ENCODE measurements at regions not wholly inside any gene's neighbourhood (a gene's known extent, or its start where the extent isn't known, plus 50 kb on each side); places are given as distances from the start of the nearest gene placed in this dataset.
"Not testable (repeated sequence)": the region's sequence is repeated elsewhere in the genome, so short reads cannot be mapped to it uniquely, and the experiment has no call there.

- DNase-seq (ENCODE audit: low spot score in 2 of 2) (no peak), FAIRE-seq (no peak)
Measured at GRCh38 chr3:18237251-18238005, 187.7 kb downstream of the SATB1 start.

DNA sequence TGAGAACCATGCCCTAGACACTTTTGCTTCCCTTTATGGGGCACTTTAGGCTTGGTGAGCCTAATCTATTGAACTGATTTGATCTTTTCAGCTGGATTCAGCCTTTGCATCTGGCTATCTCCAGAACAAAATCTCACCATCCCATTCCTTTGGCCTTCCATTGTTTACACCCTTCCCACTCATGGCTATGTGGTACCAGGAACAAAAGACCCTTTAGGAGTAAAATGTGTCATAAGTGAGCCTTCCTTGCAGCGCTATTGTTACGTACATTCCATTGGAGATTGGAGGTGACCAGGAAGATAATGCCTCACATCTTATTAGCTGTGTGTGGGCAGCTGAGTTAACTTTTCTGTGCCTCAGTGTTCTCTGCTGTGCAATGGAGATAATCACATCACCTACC lies 188.4 kb downstream of the SATB1 start:
- DNase-seq (ENCODE audit: low spot score in 2 of 2) (no peak), FAIRE-seq (no peak)

- no peak for FAIRE-seq
- no peak for DNase-seq (ENCODE audit: low spot score in 2 of 2)
Measured at GRCh38 chr3:18234717-18235335, 190.3 kb downstream of the SATB1 start.

- no peak for DNase-seq (ENCODE audit: low spot score in 2 of 2)
- FAIRE-seq: no peak
Measured at GRCh38 chr3:18233987-18234716, 191.0 kb downstream of the SATB1 start.

- FAIRE-seq (no peak), DNase-seq (ENCODE audit: low spot score in 2 of 2) (no peak)
Measured at GRCh38 chr3:18232317-18232716, 192.8 kb downstream of the SATB1 start.

- FAIRE-seq: no peak
- no peak for DNase-seq (ENCODE audit: low spot score in 2 of 2)
Measured at GRCh38 chr3:18228060-18228459, 197.1 kb downstream of the SATB1 start.

DNA sequence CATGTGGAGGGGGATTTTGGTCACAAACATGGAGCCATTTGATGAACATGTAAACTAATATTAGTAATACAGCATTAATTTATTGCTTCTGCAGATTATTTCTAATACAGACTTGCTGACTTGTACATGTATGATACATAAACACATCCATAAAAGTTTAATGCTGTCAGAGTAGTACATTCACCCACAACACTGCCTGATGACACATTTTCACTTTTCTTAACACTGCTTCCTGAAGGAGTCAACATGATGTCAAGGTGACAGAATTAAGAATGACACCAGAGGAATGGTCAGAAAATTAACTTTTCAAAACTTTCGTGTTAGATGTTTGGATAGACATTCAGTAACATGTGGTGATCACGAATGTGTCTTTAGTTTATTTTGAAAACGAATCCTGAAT lies 199.4 kb downstream of the SATB1 start:
- FAIRE-seq (no peak), DNase-seq (ENCODE audit: low spot score in 2 of 2) (no peak)

DNA sequence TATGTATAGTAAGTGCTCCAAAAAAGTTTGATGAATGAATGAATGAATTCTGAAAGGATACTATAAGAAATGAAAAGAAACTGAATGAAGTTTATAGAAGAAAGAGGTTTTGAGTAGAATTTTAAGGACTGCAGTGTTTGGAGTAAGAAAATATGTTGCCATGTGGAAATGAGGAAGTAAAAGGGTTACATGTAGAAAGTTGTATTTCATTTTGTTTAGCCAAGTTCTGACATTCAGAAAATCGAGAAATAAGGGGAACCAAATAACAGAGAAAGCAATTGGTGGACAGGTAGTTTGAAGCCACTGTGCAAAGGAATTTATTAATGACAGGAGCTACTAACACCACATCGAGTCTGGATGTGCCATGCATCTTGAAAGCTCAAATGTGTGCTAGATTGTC lies 200.7 kb downstream of the SATB1 start:
- FAIRE-seq: no peak
- DNase-seq (ENCODE audit: low spot score in 2 of 2): no peak

GRCh38 chr3:18223974-18224373 lies 201.2 kb downstream of the SATB1 start:
- DNase-seq (ENCODE audit: low spot score in 2 of 2) (no peak), FAIRE-seq (no peak)

DNA sequence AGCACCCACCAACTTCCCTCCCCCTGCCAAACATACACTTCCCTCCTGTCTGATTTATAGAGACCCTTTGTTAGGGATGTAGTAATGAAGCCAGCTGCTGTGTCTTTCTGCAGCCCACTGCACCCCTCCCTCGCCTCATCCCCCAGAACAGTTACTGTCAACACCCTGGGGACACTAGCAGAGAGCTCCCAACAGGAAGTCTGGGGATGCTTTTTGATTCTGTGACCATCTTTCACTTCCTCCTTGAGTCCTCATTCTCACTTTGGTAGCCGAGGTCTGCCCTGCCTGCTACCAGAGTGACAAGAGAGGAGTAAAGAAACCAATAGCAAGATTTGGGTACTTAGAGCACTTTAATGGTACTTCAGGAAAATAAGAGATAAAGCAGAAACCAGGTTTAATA lies 201.6 kb downstream of the SATB1 start:
- FAIRE-seq: no peak
- no peak for DNase-seq (ENCODE audit: low spot score in 2 of 2)

GRCh38 chr3:18222686-18223085 lies 202.5 kb downstream of the SATB1 start:
- DNase-seq (ENCODE audit: low spot score in 2 of 2): no peak
- no peak for FAIRE-seq

DNA sequence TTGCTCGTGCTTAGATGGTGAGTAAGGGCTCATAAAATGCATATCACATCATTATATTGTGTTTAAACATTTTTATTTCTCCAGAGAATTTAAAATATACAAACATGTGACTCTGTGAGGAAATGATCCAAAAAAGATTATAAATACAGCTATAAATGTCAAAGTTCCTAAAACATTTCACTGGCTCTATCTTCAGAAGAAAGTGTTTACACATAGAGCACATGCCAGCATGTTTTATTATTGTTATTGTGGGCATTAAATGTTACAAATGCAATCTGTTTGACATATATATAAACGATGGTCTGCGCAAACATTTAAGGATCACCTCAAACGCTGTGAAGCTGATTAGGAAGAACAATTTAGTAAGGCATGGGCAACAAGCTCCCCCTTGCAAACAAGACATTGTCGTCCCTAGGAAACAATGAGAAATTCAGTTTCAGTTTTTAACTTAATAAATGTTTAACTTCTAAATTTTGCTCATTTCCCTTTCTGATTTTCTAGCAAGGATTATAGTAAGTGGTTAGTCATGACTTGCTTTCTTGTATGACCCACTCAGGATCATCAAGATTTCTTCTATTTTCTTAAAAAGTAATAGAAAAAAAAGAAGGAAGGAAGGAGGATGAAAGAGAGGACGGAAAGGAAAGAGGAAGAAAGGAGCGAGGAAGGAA lies 207.5 kb downstream of the SATB1 start:
- FAIRE-seq (no peak), DNase-seq (ENCODE audit: low spot score in 2 of 2) (no peak)

DNA sequence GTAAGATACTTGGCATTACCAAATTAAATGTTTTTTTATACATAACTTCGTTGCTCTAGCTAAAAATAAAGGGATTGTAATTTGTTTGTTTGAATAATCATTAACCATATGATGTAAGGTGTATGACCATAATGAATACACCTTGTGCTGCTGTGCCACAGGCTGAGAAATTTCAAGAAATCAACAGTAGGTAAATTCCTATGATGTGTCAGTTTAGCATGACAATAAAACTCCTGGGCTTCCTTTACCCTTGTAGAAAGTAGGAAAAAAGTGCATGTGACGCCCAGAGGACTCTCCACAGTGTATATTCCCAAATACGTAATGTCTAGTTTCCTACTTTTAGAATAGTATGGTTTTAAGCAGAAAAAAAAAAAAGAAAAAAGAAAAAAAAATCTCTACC lies 208.1 kb downstream of the SATB1 start:
- FAIRE-seq (no peak), DNase-seq (ENCODE audit: low spot score in 2 of 2) (no peak)

DNA sequence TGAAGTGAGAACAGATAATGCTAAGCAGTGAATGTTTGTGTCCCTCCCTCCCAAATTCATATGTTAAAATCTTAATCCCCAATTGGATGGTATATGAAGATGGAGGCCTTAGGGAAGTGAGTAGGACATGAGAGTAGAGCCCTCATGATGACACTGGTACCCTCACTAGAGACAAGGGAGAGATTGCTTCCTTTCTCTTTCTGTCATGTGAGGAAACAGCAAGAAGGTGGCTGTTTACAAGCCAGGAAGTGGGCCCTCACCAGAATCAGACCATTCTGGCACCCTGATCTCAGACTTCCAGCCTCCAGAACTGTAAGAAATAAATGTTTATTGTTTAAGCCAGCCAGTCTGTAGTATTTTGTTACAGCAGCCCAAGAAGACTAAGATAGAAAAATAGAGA lies 209.5 kb downstream of the SATB1 start:
- FAIRE-seq (no peak), DNase-seq (ENCODE audit: low spot score in 2 of 2) (no peak)

DNA sequence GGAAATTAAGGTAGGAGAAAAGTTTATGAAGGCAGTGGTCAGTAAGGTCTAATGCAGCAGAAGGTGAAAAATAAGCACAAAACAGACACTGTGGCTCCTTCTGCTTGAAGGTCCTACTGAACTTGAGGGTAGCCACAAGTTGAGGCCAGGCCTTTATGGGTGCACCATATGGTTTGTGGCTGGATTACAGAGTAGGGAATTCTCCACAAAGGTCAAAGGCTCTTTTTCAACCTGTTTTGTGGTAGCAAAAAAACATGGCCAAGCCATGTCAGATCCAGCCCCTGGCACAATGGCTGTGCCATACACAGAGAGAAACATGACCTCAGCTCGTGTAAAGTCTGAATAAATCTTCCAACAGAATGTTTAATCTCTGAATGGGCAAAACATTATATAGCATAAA lies 214.0 kb downstream of the SATB1 start:
- no peak for FAIRE-seq
- DNase-seq (ENCODE audit: low spot score in 2 of 2): no peak

GRCh38 chr3:18208856-18209255 lies 216.3 kb downstream of the SATB1 start:
- FAIRE-seq: no peak
- no peak for DNase-seq (ENCODE audit: low spot score in 2 of 2)

- DNase-seq (ENCODE audit: low spot score in 2 of 2) (no peak), FAIRE-seq (no peak)
Measured at GRCh38 chr3:18208091-18208490, 217.0 kb downstream of the SATB1 start.

DNA sequence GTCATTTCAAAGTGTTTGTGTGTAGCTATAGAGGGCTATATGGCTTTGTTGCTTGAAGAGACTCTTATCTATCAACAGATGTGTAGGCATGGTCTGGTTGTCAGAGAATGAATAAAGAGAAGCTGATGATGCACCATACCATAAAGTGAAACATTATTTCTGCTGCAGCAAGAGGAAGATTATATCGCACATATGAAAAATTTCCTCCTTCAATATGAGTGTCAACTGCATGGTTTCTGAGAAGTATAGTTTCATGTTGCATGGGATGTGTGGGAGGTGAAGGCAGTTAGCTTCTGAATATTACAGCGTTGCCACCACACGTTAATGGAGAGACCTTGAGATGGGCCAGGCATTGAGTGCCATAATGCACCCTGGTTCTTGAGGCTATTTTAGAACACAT lies 217.9 kb downstream of the SATB1 start:
- no peak for DNase-seq (ENCODE audit: low spot score in 2 of 2)
- no peak for FAIRE-seq

DNA sequence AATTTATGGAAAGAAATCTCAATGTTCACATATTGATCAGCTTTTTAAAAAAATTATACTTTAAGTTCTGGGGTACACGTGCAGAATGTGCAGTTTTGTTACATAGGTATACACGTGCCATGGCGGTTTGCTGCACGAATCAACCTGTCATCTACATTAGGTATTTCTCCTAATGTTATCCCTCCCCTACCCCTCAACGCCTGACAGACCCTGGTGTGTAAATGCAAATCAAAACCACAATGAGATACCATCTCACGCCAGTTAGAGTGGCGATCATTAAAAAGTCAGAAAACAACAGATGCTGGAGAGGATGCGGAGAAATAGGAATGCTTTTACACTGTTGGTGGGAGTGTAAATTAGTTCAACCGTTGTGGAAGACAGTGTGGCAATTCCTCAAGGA lies 219.4 kb downstream of the SATB1 start:
- DNase-seq (ENCODE audit: low spot score in 2 of 2); FAIRE-seq: not testable (repeated sequence)

GRCh38 chr3:18201315-18201714 lies 223.8 kb downstream of the SATB1 start:
- no peak for DNase-seq (ENCODE audit: low spot score in 2 of 2)
- no peak for FAIRE-seq

GRCh38 chr3:18199757-18200156 lies 225.4 kb downstream of the SATB1 start:
- FAIRE-seq: no peak
- no peak for DNase-seq (ENCODE audit: low spot score in 2 of 2)

Measured in frontal cortex (tissue), 3 donors.